Colonic mucosa (tissue), 4 donors: ENCODE measurements at regions not wholly inside any gene's neighbourhood (a gene's known extent, or its start where the extent isn't known, plus 50 kb on each side); places are given as distances from the start of the nearest gene placed in this dataset.

ENCODE experiments used
- DNase-seq: peaks from one replicate; pipeline ENCODE4 v3.0.0-alpha.2; 2020
- H3K27ac ChIP-seq: fragments of 200-600 bp; one replicate; pipeline ENCODE4 v1.8.0; 2021
- H3K27me3 ChIP-seq: fragments of 200-600 bp; one replicate; pipeline ENCODE4 v1.8.0; 2021
- H3K36me3 ChIP-seq: fragments of 200-600 bp; one replicate; pipeline ENCODE4 v1.8.0; 2021
- H3K4me1 ChIP-seq: fragments of 200-600 bp; one replicate; pipeline ENCODE4 v1.8.0; 2021; ENCODE audit warnings: mild to moderate bottlenecking
- H3K4me3 ChIP-seq: fragments of 200-600 bp; one replicate; pipeline ENCODE4 v1.8.0; 2021
- H3K9ac ChIP-seq, 2 donors: one replicate each; pipeline ENCODE4 v1.7.0; 2013; ENCODE audit warnings: control low read depth in 2 of 2, low read depth in 2 of 2, low read length in 2 of 2
- H3K9me3 ChIP-seq: fragments of 200-600 bp; one replicate; pipeline ENCODE4 v1.8.0; 2021
- CTCF ChIP-seq: fragments of 200-600 bp; IDR thresholded peaks from one replicate; pipeline ENCODE4 v1.8.0; 2022; ENCODE audit warnings: antibody characterized with exemption, mild to moderate bottlenecking
- intact Hi-C: fragments of 100-400 bp; cut with DNase I; formaldehyde crosslinking; loops from one replicate; pipeline ENCODE4 v1.14.1; 2022
- donor health status: healthy.
- donor health status: DM: no; HTN: no; CAD: no.
- donor health status: DM: no; HTN: no; CAD: no.

- no peak overlapping the region for H3K27ac ChIP-seq
- H3K27me3 ChIP-seq, result no peaks in the 10 kb centered on the region
- intact Hi-C loops, result no loop called here
- H3K36me3 ChIP-seq, result no peaks in the 10 kb centered on the region
- H3K4me1 ChIP-seq, result no peaks in the 10 kb centered on the region
- no peak for TF ChIP-seq CTCF
- H3K9me3 ChIP-seq, result no peaks in the 10 kb centered on the region
- no peak overlapping the region for H3K4me3 ChIP-seq
- no peak overlapping the region for H3K9ac ChIP-seq
- no peak for DNase-seq
These were observed 195.6 kb upstream of the CNTN4 start for GRCh38 chr3:1903111-1903510.

GRCh38 chr3:1907911-1908310, 190.8 kb upstream of the CNTN4 start:
- no peak for DNase-seq
- Histone ChIP-seq H3K9ac (no peak overlapping the region), H3K4me1 (no peaks in the 10 kb centered on the region), H3K27me3 (no peaks in the 10 kb centered on the region), H3K36me3 (no peaks in the 10 kb centered on the region), H3K4me3 (no peak overlapping the region), H3K9me3 (no peaks in the 10 kb centered on the region), H3K27ac (no peak overlapping the region)
- intact Hi-C loops, result no loop called here
- TF ChIP-seq CTCF, result no peak

- Histone ChIP-seq H3K36me3 (no peaks in the 10 kb centered on the region), H3K4me1 (no peaks in the 10 kb centered on the region), H3K27ac (no peak overlapping the region), H3K9ac (no peak overlapping the region), H3K4me3 (no peak overlapping the region), H3K9me3 (no peaks in the 10 kb centered on the region), H3K27me3 (no peaks in the 10 kb centered on the region)
- intact Hi-C loops, result no loop called here
- no peak for DNase-seq
- no peak for TF ChIP-seq CTCF
These were observed 189.8 kb upstream of the CNTN4 start for GRCh38 chr3:1908651-1909445.

GRCh38 chr3:1910322-1910721, 188.3 kb upstream of the CNTN4 start:
- Histone ChIP-seq H3K27me3 (no peaks in the 10 kb centered on the region), H3K9me3 (no peaks in the 10 kb centered on the region), H3K36me3 (no peaks in the 10 kb centered on the region), H3K9ac (no peak overlapping the region), H3K27ac (no peak overlapping the region), H3K4me3 (no peak overlapping the region), H3K4me1 (no peaks in the 10 kb centered on the region)
- no peak for DNase-seq
- intact Hi-C loops, result no loop called here
- TF ChIP-seq CTCF, result no peak

GRCh38 chr3:1929788-1930414, 168.8 kb upstream of the CNTN4 start:
- intact Hi-C loops, result no loop called here
- no peak overlapping the region for H3K9ac ChIP-seq
- H3K9me3 ChIP-seq, result no peaks in the 10 kb centered on the region
- no peaks in the 10 kb centered on the region for H3K36me3 ChIP-seq
- no peaks in the 10 kb centered on the region for H3K27me3 ChIP-seq
- H3K4me1 ChIP-seq, result no peaks in the 10 kb centered on the region
- TF ChIP-seq CTCF, result no peak
- H3K4me3 ChIP-seq, result no peak overlapping the region
- no peak overlapping the region for H3K27ac ChIP-seq
- DNase-seq, result no peak
